ENCODE measurements at regions not wholly inside any gene's neighbourhood (a gene's known extent, or its start where the extent isn't known, plus 50 kb on each side); places are given as distances from the start of the nearest gene placed in this dataset.

DNA sequence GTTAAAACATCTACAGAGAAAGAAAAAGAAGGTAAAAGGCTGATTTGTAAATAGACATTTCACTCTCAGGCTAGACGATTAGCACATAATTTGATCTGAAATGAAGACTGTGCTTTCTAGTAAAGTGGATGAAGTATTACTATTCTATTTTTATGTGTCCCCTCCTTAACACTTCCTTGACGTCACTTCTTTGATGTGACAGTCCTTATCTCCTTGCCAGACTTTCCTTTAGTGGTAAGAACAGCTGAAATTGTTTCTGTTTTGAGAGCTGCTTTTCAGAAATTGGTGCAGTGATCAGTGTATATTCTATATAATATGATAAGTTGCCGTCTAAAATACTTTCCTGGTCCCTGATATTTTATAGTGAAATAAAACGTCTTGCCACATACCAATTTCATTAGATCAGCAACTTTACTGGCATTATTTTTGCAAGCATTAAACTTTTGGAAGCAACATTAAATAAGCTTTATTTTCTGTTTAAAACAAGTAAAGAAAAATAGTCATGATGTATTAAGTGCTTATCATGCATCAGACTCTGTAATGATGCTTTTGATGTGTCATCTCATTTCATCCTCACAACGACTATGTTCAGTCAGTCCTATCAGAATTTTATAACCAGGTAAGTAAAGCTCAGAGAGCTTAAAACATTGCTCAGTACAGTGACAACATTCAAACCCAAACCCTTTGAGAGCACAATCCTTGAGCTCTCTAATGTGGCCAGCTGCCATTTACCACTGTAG lies 210.3 kb upstream of the PCDH9 start:
- no peak overlapping the region for H3K9ac ChIP-seq (ENCODE audit: low read depth in 1 of 2, low read length in 2 of 2)
- H3K9me3 ChIP-seq (ENCODE audit: control insufficient read depth in 4 of 4, low read length in 3 of 4): no peaks in the 10 kb centered on the region
- no peak overlapping the region for H3K27ac ChIP-seq (ENCODE audit: low read depth in 1 of 2, low read length in 2 of 2)
- DNase-seq (ENCODE audit: low spot score): no peak
- 33% methylated on average over 5 of the region's 5 CpGs for WGBS
- TF ChIP-seq HNF4A (conservative IDR thresholded peaks at IDR 0.05): no peak
- no peak for TF ChIP-seq NR2F2 (IDR thresholded peaks at IDR 0.05)
- TF ChIP-seq ZBTB33 (IDR thresholded peaks at IDR 0.05): no peak
- no peak for TF ChIP-seq ATF3 (IDR thresholded peaks at IDR 0.05)
- no peak for TF ChIP-seq GABPA (IDR thresholded peaks at IDR 0.05 in 1 of 2, conservative IDR thresholded peaks at IDR 0.05 in 1 of 2)
- TF ChIP-seq YY1 (IDR thresholded peaks at IDR 0.05): no peak
- TF ChIP-seq FOXA2 (IDR thresholded peaks at IDR 0.05): no peak
- TF ChIP-seq FOXA1 (IDR thresholded peaks at IDR 0.05): no peak
- TF ChIP-seq TAF1 (conservative IDR thresholded peaks at IDR 0.05): no peak
- no peak for TF ChIP-seq HNF4G (IDR thresholded peaks at IDR 0.05)
- no peak for TF ChIP-seq SP1 (IDR thresholded peaks at IDR 0.05)
- no peak for TF ChIP-seq EGR1 (IDR thresholded peaks at IDR 0.05; ENCODE audit: low read depth in 2 of 2)
- no peak for TF ChIP-seq RXRA (IDR thresholded peaks at IDR 0.05)
- TF ChIP-seq, protein P1, sequence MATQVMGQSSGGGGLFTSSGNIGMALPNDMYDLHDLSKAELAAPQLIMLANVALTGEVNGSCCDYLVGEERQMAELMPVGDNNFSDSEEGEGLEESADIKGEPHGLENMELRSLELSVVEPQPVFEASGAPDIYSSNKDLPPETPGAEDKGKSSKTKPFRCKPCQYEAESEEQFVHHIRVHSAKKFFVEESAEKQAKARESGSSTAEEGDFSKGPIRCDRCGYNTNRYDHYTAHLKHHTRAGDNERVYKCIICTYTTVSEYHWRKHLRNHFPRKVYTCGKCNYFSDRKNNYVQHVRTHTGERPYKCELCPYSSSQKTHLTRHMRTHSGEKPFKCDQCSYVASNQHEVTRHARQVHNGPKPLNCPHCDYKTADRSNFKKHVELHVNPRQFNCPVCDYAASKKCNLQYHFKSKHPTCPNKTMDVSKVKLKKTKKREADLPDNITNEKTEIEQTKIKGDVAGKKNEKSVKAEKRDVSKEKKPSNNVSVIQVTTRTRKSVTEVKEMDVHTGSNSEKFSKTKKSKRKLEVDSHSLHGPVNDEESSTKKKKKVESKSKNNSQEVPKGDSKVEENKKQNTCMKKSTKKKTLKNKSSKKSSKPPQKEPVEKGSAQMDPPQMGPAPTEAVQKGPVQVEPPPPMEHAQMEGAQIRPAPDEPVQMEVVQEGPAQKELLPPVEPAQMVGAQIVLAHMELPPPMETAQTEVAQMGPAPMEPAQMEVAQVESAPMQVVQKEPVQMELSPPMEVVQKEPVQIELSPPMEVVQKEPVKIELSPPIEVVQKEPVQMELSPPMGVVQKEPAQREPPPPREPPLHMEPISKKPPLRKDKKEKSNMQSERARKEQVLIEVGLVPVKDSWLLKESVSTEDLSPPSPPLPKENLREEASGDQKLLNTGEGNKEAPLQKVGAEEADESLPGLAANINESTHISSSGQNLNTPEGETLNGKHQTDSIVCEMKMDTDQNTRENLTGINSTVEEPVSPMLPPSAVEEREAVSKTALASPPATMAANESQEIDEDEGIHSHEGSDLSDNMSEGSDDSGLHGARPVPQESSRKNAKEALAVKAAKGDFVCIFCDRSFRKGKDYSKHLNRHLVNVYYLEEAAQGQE (IDR thresholded peaks at IDR 0.05): no peak
- no peak overlapping the region for H3K4me3 ChIP-seq (ENCODE audit: low read depth in 1 of 3, low read length in 3 of 3)
- no peaks in the 10 kb centered on the region for H3K4me1 ChIP-seq (ENCODE audit: control insufficient read depth in 4 of 4, insufficient read depth in 4 of 4, low read length in 3 of 4)
- no peaks in the 10 kb centered on the region for H3K27me3 ChIP-seq (ENCODE audit: control insufficient read depth in 4 of 4, insufficient read depth in 4 of 4, low read length in 3 of 4)
- no peaks in the 10 kb centered on the region for H3K36me3 ChIP-seq (ENCODE audit: control insufficient read depth in 4 of 4, insufficient read depth in 3 of 4, low read depth in 1 of 4, low read length in 3 of 4)

DNA sequence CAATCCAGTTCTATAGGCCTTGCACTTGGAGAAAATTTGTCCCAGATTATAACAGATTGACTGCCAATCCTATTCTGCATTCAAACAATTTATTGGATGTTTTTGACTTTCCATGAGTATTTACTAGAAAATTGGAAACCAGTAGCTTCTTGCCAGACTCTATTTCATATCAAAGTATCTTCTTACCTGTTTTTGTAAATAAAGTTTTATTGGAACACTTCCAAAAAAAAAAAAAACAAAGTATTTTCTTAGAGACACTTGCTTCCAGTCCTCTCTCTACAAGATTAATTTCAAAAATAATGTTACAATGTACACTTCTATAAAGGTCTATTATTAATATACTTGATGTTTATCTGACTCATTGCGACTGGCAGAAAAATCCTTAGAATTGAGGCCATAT lies 209.2 kb upstream of the PCDH9 start:
- H3K9me3 ChIP-seq (ENCODE audit: control insufficient read depth in 4 of 4, low read length in 3 of 4): no peaks in the 10 kb centered on the region
- H3K36me3 ChIP-seq (ENCODE audit: control insufficient read depth in 4 of 4, insufficient read depth in 3 of 4, low read depth in 1 of 4, low read length in 3 of 4): no peaks in the 10 kb centered on the region
- no peak overlapping the region for H3K9ac ChIP-seq (ENCODE audit: low read depth in 1 of 2, low read length in 2 of 2)
- no peak overlapping the region for H3K4me3 ChIP-seq (ENCODE audit: low read depth in 1 of 3, low read length in 3 of 3)
- no peaks in the 10 kb centered on the region for H3K4me1 ChIP-seq (ENCODE audit: control insufficient read depth in 4 of 4, insufficient read depth in 4 of 4, low read length in 3 of 4)
- WGBS: 56% methylated on average over 1 of the region's 1 CpG
- no peak overlapping the region for H3K27ac ChIP-seq (ENCODE audit: low read depth in 1 of 2, low read length in 2 of 2)
- no peaks in the 10 kb centered on the region for H3K27me3 ChIP-seq (ENCODE audit: control insufficient read depth in 4 of 4, insufficient read depth in 4 of 4, low read length in 3 of 4)
- DNase-seq (ENCODE audit: low spot score): no peak
- TF ChIP-seq JUND (IDR thresholded peaks at IDR 0.05): no peak
- TF ChIP-seq, protein P1 (IDR thresholded peaks at IDR 0.05): no peak
- TF ChIP-seq, protein P2, sequence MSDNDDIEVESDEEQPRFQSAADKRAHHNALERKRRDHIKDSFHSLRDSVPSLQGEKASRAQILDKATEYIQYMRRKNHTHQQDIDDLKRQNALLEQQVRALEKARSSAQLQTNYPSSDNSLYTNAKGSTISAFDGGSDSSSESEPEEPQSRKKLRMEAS (IDR thresholded peaks at IDR 0.05): no peak
- TF ChIP-seq SP1 (IDR thresholded peaks at IDR 0.05): no peak
- no peak for TF ChIP-seq CTCF (IDR thresholded peaks at IDR 0.05; ENCODE audit: low read depth, low read length, missing input control)
- no peak for TF ChIP-seq HNF4G (IDR thresholded peaks at IDR 0.05)
- TF ChIP-seq GABPA (IDR thresholded peaks at IDR 0.05 in 1 of 2, conservative IDR thresholded peaks at IDR 0.05 in 1 of 2): no peak
